Esophagus (tissue), 2 donors: ENCODE measurements at regions not wholly inside any gene's neighbourhood (a gene's known extent, or its start where the extent isn't known, plus 50 kb on each side); places are given as distances from the start of the nearest gene placed in this dataset.

Experiments used
- H3K27ac ChIP-seq, 2 donors: one replicate each; pipeline ENCODE4 v1.5.1; 2013; ENCODE audit warnings: low read depth in 2 of 2, mild to moderate bottlenecking in 2 of 2, inconsistent platforms in 1 of 2, low read length in 1 of 2, moderate library complexity in 1 of 2
- H3K27me3 ChIP-seq, 2 donors: one replicate each; pipeline ENCODE4 v1.6.1; 2013; ENCODE audit warnings: low read length in 2 of 2, control low read depth in 1 of 2, mild to moderate bottlenecking in 1 of 2; ENCODE audit not compliant: insufficient read depth in 2 of 2, control insufficient read depth in 1 of 2
- H3K36me3 ChIP-seq, 2 donors: one replicate each; pipeline ENCODE4 v1.6.1; 2013; ENCODE audit warnings: low read length in 1 of 2; ENCODE audit not compliant: control insufficient read depth in 2 of 2, insufficient read depth in 2 of 2
- H3K4me1 ChIP-seq, 2 donors: one replicate each; pipeline ENCODE4 v1.6.1; 2013; ENCODE audit warnings: low read length in 1 of 2; ENCODE audit not compliant: control insufficient read depth in 2 of 2, insufficient read depth in 2 of 2
- H3K4me3 ChIP-seq, 2 donors: one replicate each; pipeline ENCODE4 v1.5.1; 2013; ENCODE audit warnings: low read length in 2 of 2, mild to moderate bottlenecking in 2 of 2, low read depth in 1 of 2, moderate library complexity in 1 of 2
- H3K9me3 ChIP-seq, 2 donors: one replicate each; pipeline ENCODE4 v1.6.1; 2013; ENCODE audit warnings: mild to moderate bottlenecking in 2 of 2, low read depth in 1 of 2, low read length in 1 of 2, moderate library complexity in 1 of 2; ENCODE audit not compliant: control insufficient read depth in 2 of 2, insufficient read depth in 1 of 2
- WGBS, 2 donors: extraction: QIAGEN DNeasy Blood & Tissue Kit; methylation state at CpG; one replicate each; pipeline ENCODE4 v1.1.7; 2013; 5-methylcytosine and 5-hydroxymethylcytosine counted together
- donor health status: healthy with polysubstance abuse.
- donor health status: Bipolar disorder and iron deficiency.

- Histone ChIP-seq H3K27ac (no peak overlapping the region), H3K27me3 (no peaks in the 10 kb centered on the region), H3K4me3 (no peak overlapping the region), H3K4me1 (no peaks in the 10 kb centered on the region), H3K9me3 (peaks cover 0 to 9% of the 10 kb centered on the region in 2 donors), H3K36me3 (no peaks in the 10 kb centered on the region)
- WGBS, 2 donors, result 74 to 79% methylated on average over 15 of the region's 15 CpGs
Measured at GRCh38 chr1:10957133-10957532, 55.3 kb upstream of the TARDBP start.

DNA sequence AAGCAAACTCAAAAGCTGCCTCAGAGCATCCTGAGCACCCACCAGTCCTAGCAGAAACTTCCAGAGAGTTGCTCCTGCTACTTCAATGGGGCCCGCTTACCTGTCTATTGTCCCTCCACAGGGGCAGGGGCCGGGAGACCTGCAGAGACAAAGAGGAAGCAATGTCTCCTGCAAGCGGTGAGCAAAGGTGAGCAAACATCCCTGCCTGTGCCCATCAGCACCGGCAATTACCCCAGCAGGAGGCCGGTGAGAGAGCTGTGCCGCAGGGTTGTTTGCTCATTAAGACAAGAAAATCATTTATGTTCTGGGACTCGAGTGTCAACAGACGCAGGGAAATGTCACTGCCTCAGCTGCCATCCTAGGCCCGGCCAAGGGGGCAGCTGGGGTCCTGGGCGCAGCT, 53.8 kb upstream of the TARDBP start:
- Histone ChIP-seq H3K27ac (no peak overlapping the region), H3K36me3 (no peaks in the 10 kb centered on the region), H3K4me1 (no peaks in the 10 kb centered on the region), H3K4me3 (no peak overlapping the region), H3K27me3 (no peaks in the 10 kb centered on the region), H3K9me3 (peaks cover 0 to 4% of the 10 kb centered on the region in 2 donors)
- 67 to 85% methylated on average over 10 of the region's 10 CpGs for WGBS, 2 donors

GRCh38 chr1:10960411-10961299, 51.8 kb upstream of the TARDBP start:
- no peak overlapping the region for H3K27ac ChIP-seq
- no peaks in the 10 kb centered on the region for H3K27me3 ChIP-seq
- no peaks in the 10 kb centered on the region for H3K4me1 ChIP-seq
- H3K9me3 ChIP-seq, result no peaks in the 10 kb centered on the region
- 52 to 55% methylated on average over 45 of the region's 45 CpGs for WGBS, 2 donors
- H3K4me3 ChIP-seq, result no peak overlapping the region
- H3K36me3 ChIP-seq, result no peaks in the 10 kb centered on the region

DNA sequence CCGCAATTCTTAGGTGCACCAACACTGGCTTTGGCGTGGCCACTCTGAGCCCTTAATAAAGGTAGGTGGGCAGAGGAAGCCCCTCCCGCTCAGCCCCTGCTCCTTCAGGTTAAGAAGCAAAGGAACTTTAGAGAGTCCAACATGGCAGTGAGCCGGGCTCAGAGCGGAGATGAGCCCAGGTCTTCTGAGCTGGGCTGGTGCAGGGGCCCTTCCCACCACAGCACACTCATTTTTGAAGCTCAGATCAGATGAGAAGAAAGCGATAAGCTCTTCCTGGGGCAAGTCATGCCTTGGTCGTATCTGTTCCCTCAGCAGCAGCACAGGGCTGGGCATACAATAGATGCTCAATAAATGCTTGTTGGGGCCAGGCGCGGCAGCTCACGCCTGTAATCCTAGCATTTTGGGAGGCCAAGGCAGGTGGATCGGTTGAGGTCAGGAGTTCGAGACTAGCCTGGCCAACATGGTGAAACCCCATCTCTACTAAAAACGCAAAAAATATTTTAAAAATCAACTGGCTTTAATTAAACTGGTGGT, 51.1 kb upstream of the TARDBP start:
- no peaks in the 10 kb centered on the region for H3K4me1 ChIP-seq
- H3K36me3 ChIP-seq, result no peaks in the 10 kb centered on the region
- H3K4me3 ChIP-seq, result no peak overlapping the region
- no peaks in the 10 kb centered on the region for H3K27me3 ChIP-seq
- H3K27ac ChIP-seq, result no peak overlapping the region
- 59 to 64% methylated on average over 13 of the region's 13 CpGs for WGBS, 2 donors
- H3K9me3 ChIP-seq, result no peaks in the 10 kb centered on the region

- no peaks in the 10 kb centered on the region for H3K4me1 ChIP-seq
- WGBS, 2 donors, result 50% methylated on average over 4 of the region's 4 CpGs
Measured at GRCh38 chr1:10962483-10962882, 50.0 kb upstream of the TARDBP start.

More at GRCh38 chr1:10962483-10962882, 50.0 kb upstream of the TARDBP start:
- Histone ChIP-seq H3K4me3 (no peak overlapping the region), H3K9me3 (no peaks in the 10 kb centered on the region), H3K27ac (no peak overlapping the region), H3K27me3 (no peaks in the 10 kb centered on the region), H3K36me3 (no peaks in the 10 kb centered on the region)
